ENCODE measurements at regions not wholly inside any gene's neighbourhood (a gene's known extent, or its start where the extent isn't known, plus 50 kb on each side); places are given as distances from the start of the nearest gene placed in this dataset.
"Not testable (repeated sequence)": the region's sequence is repeated elsewhere in the genome, so short reads cannot be mapped to it uniquely, and the experiment has no call there.

DNA sequence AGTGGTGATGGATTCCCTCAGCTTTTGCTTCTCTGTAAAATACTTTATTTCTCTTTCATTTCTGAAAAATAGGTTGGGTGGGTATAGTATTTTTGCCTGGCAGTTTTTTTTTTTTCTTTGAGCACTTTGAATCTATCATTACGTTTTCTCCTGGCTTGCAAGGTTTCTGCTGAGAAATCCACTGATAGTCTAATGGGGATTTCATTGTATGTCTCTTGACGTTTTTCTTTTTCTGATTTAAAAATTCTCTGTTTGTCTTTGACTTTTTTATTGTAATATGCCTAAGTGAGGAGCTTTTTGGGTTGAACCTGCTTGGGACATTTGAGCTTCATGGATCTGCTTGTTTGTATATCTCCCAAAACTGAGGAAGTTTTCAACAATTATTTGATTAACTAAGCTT lies 606.0 kb downstream of the KCNH5 start:
- Mint-ChIP-seq H3K36me3 (peaks cover 0 to 27% (median 3%) of the 10 kb centered on the region in 3 donors), H3K27ac (no peak overlapping the region), H3K9me3 (peaks cover 25 to 75% (median 52%) of the 10 kb centered on the region in 9 donors), H3K27me3 (no peaks in the 10 kb centered on the region), H3K4me3 (no peak overlapping the region), H3K4me1 (no peaks in the 10 kb centered on the region)
- ATAC-seq (no peak), DNase-seq (no peak)
- POLR2A ChIA-PET = no interaction called here

DNA sequence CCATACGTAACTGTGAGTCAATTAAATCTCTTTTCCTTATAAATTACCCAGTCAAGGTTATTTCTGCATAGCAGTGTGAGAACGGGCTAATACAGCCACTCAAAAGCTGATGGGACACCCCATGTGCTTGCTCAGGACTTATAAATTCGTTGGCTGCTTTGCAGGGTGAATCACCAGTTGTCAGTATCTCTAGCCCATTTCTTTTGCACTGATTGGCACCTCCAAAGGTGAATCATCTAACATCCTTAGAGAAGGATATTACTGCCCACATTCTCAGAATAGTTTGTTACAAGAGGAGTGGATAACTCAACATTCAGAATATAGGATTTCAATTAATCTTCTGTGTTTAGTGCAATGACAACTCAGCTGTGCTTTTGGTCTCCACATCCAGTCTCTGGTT lies 601.5 kb downstream of the KCNH5 start:
- Mint-ChIP-seq H3K27me3 (no peaks in the 10 kb centered on the region), H3K4me3 (no peak overlapping the region), H3K27ac (no peak overlapping the region), H3K9me3 (peaks cover 6 to 46% (median 24%) of the 10 kb centered on the region in 9 donors), H3K36me3 (peaks cover 0 to 12% (median 3%) of the 10 kb centered on the region in 3 donors), H3K4me1 (no peaks in the 10 kb centered on the region)
- POLR2A ChIA-PET = no interaction called here
- ATAC-seq = no peak
- DNase-seq = no peak

- Mint-ChIP-seq H3K27ac (no peak overlapping the region), H3K27me3 (no peaks in the 10 kb centered on the region), H3K4me3 (no peak overlapping the region), H3K9me3 (peaks cover 3 to 30% (median 10%) of the 10 kb centered on the region in 9 donors), H3K36me3 (no peaks in the 10 kb centered on the region), H3K4me1 (no peaks in the 10 kb centered on the region)
- ATAC-seq (no peak), DNase-seq (no peak)
- POLR2A ChIA-PET = no interaction called here
Observed at GRCh38 chr14:62445570-62445969, 599.7 kb downstream of the KCNH5 start.

- H3K36me3 Mint-ChIP-seq = no peaks in the 10 kb centered on the region
- no peak for ATAC-seq
- DNase-seq = no peak
- POLR2A ChIA-PET = no interaction called here
- H3K27me3 Mint-ChIP-seq = no peaks in the 10 kb centered on the region
- no peak overlapping the region for H3K4me3 Mint-ChIP-seq
- no peaks in the 10 kb centered on the region for H3K4me1 Mint-ChIP-seq
- peaks cover 0 to 25% (median 6%) of the 10 kb centered on the region in 9 donors for H3K9me3 Mint-ChIP-seq
- H3K27ac Mint-ChIP-seq = no peak overlapping the region
Observed at GRCh38 chr14:62451221-62451620, 594.0 kb downstream of the KCNH5 start.

DNA sequence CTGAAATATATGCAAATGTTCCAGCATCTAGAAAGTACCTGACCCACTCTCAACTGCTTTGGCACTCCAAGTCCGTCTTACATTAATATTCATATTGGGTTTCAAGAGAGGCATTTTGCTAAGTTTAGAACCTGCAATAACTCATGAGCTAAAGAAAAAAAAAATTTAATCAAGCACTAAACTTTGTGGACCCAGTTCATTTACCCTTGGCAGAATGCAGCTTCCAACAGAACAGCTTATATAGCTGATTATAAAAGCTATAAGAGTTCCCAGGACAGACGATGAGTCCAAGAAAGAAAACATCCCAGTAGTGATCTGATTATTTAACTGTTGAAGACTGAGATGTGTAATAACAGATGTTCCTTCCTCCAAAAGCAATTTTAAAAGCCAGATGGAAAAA lies 592.0 kb downstream of the KCNH5 start:
- Mint-ChIP-seq H3K36me3 (no peaks in the 10 kb centered on the region), H3K4me1 (no peaks in the 10 kb centered on the region), H3K9me3 (peaks cover 0 to 32% (median 6%) of the 10 kb centered on the region in 9 donors), H3K4me3 (no peak overlapping the region), H3K27ac (no peak overlapping the region), H3K27me3 (no peaks in the 10 kb centered on the region)
- DNase-seq (no peak), ATAC-seq (no peak)
- POLR2A ChIA-PET = no interaction called here

DNA sequence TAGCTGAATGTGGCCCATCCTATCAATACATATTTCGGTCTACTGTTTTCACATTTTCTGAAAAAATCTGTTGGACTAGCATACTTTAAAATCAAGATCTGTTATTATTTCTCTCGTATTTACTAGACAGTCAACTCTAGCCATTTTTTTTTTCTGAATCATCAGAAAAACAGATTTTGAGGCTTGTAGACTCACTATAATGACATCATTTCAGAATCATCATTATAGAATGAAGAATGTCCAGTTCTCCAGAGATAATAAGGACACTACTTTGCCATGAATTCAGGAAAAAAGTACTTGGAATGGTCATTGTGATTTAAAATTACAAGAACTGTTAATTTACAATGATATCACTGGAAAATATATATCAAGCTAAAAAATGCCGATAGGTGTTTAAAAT lies 589.8 kb downstream of the KCNH5 start:
- ATAC-seq (no peak), DNase-seq (no peak)
- H3K4me1 Mint-ChIP-seq = no peaks in the 10 kb centered on the region
- H3K9me3 Mint-ChIP-seq = peaks cover 0 to 36% (median 4%) of the 10 kb centered on the region in 9 donors
- H3K27ac Mint-ChIP-seq = no peak overlapping the region
- no peak overlapping the region for H3K4me3 Mint-ChIP-seq
- POLR2A ChIA-PET = no interaction called here
- no peaks in the 10 kb centered on the region for H3K27me3 Mint-ChIP-seq
- H3K36me3 Mint-ChIP-seq = no peaks in the 10 kb centered on the region

DNA sequence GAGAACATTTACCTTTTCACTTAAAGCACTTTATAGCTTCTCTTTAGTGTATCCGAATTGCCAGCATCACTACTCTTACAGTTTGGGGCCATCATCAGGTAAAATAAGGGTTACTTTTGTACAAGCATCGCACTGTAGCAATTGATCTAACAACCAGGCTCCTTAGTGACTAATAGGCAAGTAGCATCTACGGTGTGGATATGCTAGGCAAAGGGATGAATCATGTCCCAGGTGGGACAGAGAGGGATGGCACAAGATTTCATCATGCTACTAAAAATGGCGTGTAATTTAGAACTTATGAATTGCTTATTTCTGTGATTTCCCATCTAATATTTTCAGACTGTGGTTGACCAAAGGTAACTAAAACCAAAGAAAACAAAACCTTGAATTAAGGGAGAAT lies 582.3 kb downstream of the KCNH5 start:
- Mint-ChIP-seq H3K4me1 (no peaks in the 10 kb centered on the region), H3K4me3 (no peak overlapping the region), H3K36me3 (no peaks in the 10 kb centered on the region), H3K9me3 (peaks cover 0 to 22% (median 2%) of the 10 kb centered on the region in 9 donors), H3K27me3 (peaks cover 0 to 3% (median 0%) of the 10 kb centered on the region in 5 donors), H3K27ac (no peak overlapping the region)
- POLR2A ChIA-PET = no interaction called here
- ATAC-seq (no peak), DNase-seq (no peak)

- POLR2A ChIA-PET = no interaction called here
- H3K27ac Mint-ChIP-seq = no peak overlapping the region
- ATAC-seq (no peak), DNase-seq (no peak)
- H3K4me1 Mint-ChIP-seq = no peaks in the 10 kb centered on the region
- H3K9me3 Mint-ChIP-seq = peaks cover 0 to 11% (median 2%) of the 10 kb centered on the region in 9 donors
- H3K36me3 Mint-ChIP-seq = no peaks in the 10 kb centered on the region
- no peak overlapping the region for H3K4me3 Mint-ChIP-seq
- peaks cover 0 to 3% (median 0%) of the 10 kb centered on the region in 5 donors for H3K27me3 Mint-ChIP-seq
Observed at GRCh38 chr14:62468946-62469345, 576.3 kb downstream of the KCNH5 start.

GRCh38 chr14:62470935-62471334 lies 574.3 kb downstream of the KCNH5 start:
- no peaks in the 10 kb centered on the region for H3K36me3 Mint-ChIP-seq
- peaks cover 0 to 9% (median 0%) of the 10 kb centered on the region in 9 donors for H3K9me3 Mint-ChIP-seq
- DNase-seq (no peak), ATAC-seq (no peak)
- H3K4me1 Mint-ChIP-seq = no peaks in the 10 kb centered on the region
- POLR2A ChIA-PET = no interaction called here
- H3K4me3 Mint-ChIP-seq = no peak overlapping the region
- H3K27ac Mint-ChIP-seq = no peak overlapping the region
- H3K27me3 Mint-ChIP-seq = no peaks in the 10 kb centered on the region

GRCh38 chr14:62491146-62491545 lies 554.1 kb downstream of the KCNH5 start:
- POLR2A ChIA-PET = no interaction called here
- DNase-seq (no peak), ATAC-seq (no peak)
- no peak overlapping the region for H3K27ac Mint-ChIP-seq
- H3K27me3 Mint-ChIP-seq = no peaks in the 10 kb centered on the region
- no peaks in the 10 kb centered on the region for H3K4me1 Mint-ChIP-seq
- no peak overlapping the region for H3K4me3 Mint-ChIP-seq
- H3K9me3 Mint-ChIP-seq = peaks cover 6 to 23% (median 18%) of the 10 kb centered on the region in 9 donors
- peaks cover 0 to 4% (median 0%) of the 10 kb centered on the region in 3 donors for H3K36me3 Mint-ChIP-seq

GRCh38 chr14:62497708-62498107 lies 547.5 kb downstream of the KCNH5 start:
- Mint-ChIP-seq H3K4me3 (no peak overlapping the region), H3K36me3 (peaks cover 0 to 19% (median 0%) of the 10 kb centered on the region in 3 donors), H3K4me1 (no peaks in the 10 kb centered on the region), H3K27ac (no peak overlapping the region), H3K9me3 (peaks cover 15 to 50% (median 29%) of the 10 kb centered on the region in 9 donors), H3K27me3 (no peaks in the 10 kb centered on the region)
- ATAC-seq (no peak), DNase-seq (no peak)
- POLR2A ChIA-PET = no interaction called here

DNA sequence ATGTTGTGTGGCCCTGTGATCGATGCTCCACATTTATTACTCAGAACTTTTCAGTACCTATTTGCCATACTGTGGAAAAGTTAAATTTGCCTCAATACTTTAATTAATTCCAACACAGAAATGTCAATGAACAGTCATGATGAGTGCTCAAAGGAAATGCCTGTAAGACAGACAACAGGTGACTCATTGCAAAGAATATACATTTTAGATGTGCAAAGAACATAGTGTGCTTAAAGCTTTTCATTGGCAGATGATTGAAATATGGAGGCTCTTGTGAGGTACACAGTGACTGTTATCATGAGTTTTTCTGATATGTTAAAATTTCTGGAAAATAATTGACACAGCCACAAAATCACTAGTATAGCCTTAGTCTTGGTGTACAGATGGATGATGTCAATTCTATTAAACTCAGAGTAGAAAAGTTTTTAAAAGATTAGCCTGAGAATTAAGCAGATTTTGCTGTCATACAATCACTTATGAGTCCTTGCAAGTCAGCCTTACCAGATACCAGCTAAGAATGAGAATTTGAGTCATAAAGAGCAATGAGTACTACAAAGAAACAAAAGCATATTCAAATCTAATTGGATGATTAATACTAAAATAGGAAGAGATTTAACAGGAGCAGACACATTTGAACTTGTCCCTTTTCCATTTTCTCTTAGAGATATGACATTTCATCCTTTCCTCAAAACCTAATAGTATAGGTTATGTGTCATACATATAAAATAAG lies 544.1 kb downstream of the KCNH5 start:
- H3K4me3 Mint-ChIP-seq = no peak overlapping the region
- DNase-seq (no peak), ATAC-seq (no peak)
- peaks cover 2 to 37% (median 20%) of the 10 kb centered on the region in 9 donors for H3K9me3 Mint-ChIP-seq
- H3K4me1 Mint-ChIP-seq = no peaks in the 10 kb centered on the region
- H3K36me3 Mint-ChIP-seq = peaks cover 0 to 15% (median 0%) of the 10 kb centered on the region in 3 donors
- POLR2A ChIA-PET = no interaction called here
- H3K27me3 Mint-ChIP-seq = no peaks in the 10 kb centered on the region
- no peak overlapping the region for H3K27ac Mint-ChIP-seq

DNA sequence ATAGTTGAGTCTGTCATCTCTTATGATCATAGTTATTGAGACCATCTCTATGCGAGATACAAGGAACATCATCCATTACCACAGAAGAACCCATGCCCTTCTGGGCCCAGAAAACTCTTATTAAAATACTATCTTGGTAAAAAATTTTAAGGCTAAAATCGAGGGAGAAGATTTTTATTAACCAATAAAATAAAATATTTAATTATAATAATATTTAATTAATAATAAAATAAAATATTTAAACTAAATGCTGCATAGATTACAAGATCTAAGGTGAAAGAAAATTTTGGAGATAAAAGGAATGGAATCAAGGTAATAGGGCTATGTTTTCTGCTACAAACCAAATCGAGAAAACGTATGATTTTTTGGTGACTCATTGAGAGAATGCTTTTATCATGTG lies 540.2 kb downstream of the KCNH5 start:
- Mint-ChIP-seq H3K27me3 (no peaks in the 10 kb centered on the region), H3K4me1 (no peaks in the 10 kb centered on the region), H3K9me3 (peaks cover 0 to 32% (median 10%) of the 10 kb centered on the region in 9 donors), H3K27ac (no peak overlapping the region), H3K4me3 (no peak overlapping the region), H3K36me3 (no peaks in the 10 kb centered on the region)
- DNase-seq (no peak), ATAC-seq (no peak)
- POLR2A ChIA-PET = no interaction called here

GRCh38 chr14:62521309-62521708 lies 523.9 kb downstream of the KCNH5 start:
- H3K27ac Mint-ChIP-seq, POLR2A ChIA-PET, DNase-seq, H3K27me3 Mint-ChIP-seq, ATAC-seq, H3K4me1 Mint-ChIP-seq, H3K4me3 Mint-ChIP-seq: not testable (repeated sequence)
- Mint-ChIP-seq H3K9me3 (peaks cover 9 to 58% (median 37%) of the 10 kb centered on the region in 9 donors), H3K36me3 (peaks cover 0 to 20% (median 3%) of the 10 kb centered on the region in 3 donors)
